Pulmonary artery endothelial cell (primary cell): ENCODE measurements at regions not wholly inside any gene's neighbourhood (a gene's known extent, or its start where the extent isn't known, plus 50 kb on each side); places are given as distances from the start of the nearest gene placed in this dataset.

Experiments
- DNase-seq: peaks from one replicate; pipeline ENCODE4 v3.0.0-alpha.2; 2011; ENCODE audit warnings: low read depth, low spot score

DNA sequence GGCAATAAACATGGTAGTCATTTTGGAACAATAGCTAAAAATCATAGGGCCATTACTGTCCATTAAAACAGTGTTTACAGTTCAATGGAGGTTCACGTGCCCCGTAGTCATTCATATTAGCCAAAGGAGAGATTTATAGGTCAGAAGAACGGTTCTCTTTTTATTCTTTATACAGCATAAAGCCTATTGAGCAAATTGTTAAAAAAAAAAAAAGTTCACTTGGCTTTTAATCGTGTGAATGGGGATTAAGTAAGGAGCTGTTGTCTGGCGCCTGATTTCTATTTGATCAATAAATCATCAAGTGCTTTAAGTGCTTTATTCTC, 69.1 kb upstream of the TBCA start:
- no peak for DNase-seq

DNA sequence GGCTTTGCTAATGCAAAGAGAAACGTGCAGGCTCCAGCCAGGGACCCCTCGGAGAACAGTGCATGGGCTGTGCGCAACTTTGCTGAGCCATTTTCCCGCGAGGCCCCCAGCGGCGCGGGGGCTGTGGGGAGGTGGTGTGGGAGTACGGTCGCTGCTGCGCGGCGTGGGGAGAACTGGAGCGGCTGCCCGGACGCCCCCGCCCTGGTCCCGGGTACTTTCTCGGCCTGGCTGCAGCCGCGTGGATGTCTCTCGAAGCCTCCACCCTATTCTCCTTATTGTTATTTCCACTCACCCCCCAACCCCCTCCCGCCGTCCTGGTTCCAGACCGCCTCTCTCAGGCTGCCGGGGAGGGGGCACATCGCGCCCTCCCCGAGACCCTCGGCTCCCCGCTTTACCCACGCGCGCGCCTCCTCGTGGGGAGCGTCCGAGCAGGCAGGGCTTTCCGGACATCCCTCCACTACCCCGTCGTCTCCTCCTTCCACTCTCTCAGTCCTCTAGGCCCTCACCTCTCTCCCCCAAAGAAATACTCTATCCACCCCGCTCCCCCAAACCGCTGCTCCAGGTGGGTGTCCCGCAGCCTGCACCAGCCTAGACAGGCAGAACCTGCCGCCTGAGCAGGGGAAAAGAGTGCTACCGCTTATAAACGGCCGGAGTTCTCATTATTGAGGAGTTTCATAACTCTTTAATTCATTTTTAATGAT, 68.6 kb upstream of the TBCA start:
- no peak for DNase-seq

DNA sequence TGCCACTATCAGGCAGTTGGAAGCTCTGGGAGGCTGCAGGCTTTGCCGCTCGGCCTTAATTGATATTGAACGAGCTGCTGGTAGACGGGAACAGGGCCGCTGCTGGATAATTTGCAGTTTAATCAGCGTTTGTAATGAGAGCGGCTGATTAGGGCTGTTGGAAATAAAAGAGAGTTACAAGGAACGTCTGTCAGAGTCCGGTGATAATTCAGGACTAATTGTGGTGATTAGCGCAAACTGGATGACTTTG, 68.2 kb upstream of the TBCA start:
- no peak for DNase-seq

GRCh38 chr5:77843570-77844372, 67.6 kb upstream of the TBCA start:
- no peak for DNase-seq

GRCh38 chr5:77842243-77842642, 66.1 kb upstream of the TBCA start:
- no peak for DNase-seq

DNA sequence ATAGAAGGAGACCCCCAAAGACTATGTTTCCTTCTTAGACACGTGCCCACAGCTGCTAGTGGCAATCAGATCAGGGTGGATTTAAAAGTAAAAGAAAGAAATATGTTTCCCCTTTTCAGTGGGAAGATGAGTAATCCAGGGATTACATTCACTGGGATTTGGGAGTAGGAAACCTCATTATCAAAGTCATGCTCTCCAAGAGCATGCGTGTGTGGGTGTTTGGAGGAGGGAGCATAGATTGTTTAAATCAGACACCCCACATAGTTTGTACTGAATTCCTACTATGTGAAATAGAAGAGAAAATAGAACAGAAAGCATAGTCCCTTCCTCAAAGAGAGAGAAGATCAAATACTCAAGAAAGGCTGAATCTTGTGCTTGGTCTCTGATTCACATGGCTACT, 65.5 kb upstream of the TBCA start:
- DNase-seq = no peak

DNA sequence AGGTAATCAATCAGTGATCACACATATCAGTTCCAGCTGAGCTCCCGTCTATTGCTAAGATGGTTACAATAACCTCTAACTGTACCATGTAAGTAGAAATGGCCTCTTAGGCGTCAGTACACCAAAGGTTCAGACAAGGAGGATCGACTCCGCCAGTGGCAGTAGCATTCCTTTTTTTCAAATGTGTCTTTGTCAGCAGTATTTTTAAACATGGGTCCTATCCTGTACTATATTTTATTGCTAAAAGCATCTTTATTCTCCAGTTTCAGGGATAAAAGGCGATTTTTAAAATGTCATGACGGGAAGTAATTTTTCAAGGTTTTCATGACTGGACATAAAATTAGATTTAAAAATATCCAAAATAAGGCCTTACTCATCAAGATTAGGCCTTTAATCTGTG, 64.8 kb upstream of the TBCA start:
- DNase-seq = no peak

DNA sequence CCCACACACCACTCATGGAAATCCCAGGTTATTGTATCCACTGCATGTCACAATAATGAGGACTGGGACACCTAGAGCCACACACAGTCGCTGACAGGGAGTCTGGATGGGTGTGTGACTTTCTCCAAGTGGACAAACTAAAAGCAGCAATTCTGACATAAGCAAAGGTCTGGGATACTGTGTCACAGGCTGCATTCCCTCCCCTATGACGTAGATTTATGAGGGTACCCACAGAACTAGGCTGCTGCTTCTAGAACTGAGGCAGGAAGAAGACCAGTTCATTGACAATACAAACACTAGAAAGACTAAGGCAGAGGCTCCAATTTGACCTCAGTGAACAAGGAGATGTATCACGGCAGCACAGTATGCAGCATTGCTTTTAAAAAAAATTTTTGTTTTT, 63.6 kb upstream of the TBCA start:
- no peak for DNase-seq

DNA sequence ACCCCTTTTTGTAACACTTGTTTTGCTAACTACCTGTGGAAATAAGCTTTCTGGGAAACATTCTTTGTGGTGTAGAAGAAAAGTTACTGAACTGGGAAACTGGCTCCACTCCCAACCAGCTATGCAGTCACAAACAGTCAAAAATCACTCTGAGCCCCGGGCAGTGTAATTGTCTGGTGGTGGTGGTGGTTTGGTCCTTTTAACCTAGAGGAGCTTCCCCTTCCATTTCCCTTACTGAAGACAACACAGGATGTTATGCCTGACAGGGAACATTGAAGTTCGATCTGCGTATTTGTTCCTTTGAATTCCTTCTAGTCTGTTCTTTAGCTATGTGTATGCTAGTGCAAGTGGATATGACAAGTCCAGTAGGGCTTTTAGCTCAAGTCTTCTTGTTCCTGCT, 56.8 kb upstream of the TBCA start:
- no peak for DNase-seq

GRCh38 chr5:77832166-77832770, 56.1 kb upstream of the TBCA start:
- DNase-seq = no peak

DNA sequence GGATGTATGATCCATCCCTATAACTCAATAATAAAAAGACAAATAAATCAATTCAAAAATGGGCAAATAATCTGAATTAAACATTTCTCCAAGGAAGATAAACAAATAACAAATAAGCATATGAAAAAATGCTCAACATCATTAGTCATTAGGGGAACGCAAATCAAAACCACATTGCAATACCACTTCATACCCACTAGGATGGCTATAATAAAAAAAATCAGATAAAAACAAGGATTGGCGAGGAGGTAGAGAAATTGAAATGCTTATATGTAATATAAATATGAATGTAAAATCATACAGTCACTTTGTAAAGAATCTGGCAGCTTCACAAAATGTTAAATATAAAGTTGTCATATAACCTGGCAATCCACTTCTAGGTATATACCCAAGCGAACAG, 52.3 kb upstream of the TBCA start:
- no peak for DNase-seq
